Transverse colon (tissue), 4 donors: ENCODE measurements at regions not wholly inside any gene's neighbourhood (a gene's known extent, or its start where the extent isn't known, plus 50 kb on each side); places are given as distances from the start of the nearest gene placed in this dataset.

Source experiments
- POLR2A ChIP-seq: fragments of 450-650 bp; IDR thresholded peaks from one replicate; pipeline ENCODE4 v1.6.1; 2016; ENCODE audit warnings: antibody characterized with exemption, mild to moderate bottlenecking, moderate library complexity
- POLR2AphosphoS5 ChIP-seq, 3 donors: sonication (generic); formaldehyde crosslinking; IDR thresholded peaks; one replicate each; pipeline ENCODE4 v1.6.1; 2016; ENCODE audit warnings: antibody characterized with exemption in 3 of 3
- TF ChIP-seq, protein P1 (sequence below), 5 experiments: fragments of 200-600 bp in 3 of 5; fragments of 450-650 bp in 2 of 5; sonication (generic) in 3 of 5; IDR thresholded peaks; 1 replicate in 2 of 5; 2 replicates in 3 of 5; pipeline ENCODE4 v1.5.1; 2016 to 2017; ENCODE audit warnings: antibody characterized with exemption in 5 of 5, inconsistent platforms in 3 of 5, mild to moderate bottlenecking in 2 of 5, moderate library complexity in 1 of 5

DNA sequence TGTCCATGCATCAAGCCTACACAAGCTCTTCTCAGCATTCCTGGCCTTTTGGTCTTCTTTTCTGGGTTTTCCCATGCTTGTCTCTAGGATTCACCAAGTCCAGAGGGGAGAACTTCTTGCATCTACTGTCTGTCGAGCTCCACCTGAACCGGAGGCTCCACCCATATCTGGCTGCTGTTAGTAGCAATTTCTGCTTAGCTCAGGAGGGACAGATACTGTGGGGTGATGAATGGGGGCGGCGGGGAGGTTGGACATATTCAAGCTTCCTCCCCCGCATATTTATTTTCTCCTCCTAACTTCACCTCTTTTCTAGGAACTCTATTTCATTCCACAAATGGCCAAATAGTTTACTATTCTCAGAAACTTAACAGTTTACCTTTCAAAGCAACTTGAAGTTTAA lies 163.5 kb downstream of the PTH2R start:
- TF ChIP-seq, protein P1, sequence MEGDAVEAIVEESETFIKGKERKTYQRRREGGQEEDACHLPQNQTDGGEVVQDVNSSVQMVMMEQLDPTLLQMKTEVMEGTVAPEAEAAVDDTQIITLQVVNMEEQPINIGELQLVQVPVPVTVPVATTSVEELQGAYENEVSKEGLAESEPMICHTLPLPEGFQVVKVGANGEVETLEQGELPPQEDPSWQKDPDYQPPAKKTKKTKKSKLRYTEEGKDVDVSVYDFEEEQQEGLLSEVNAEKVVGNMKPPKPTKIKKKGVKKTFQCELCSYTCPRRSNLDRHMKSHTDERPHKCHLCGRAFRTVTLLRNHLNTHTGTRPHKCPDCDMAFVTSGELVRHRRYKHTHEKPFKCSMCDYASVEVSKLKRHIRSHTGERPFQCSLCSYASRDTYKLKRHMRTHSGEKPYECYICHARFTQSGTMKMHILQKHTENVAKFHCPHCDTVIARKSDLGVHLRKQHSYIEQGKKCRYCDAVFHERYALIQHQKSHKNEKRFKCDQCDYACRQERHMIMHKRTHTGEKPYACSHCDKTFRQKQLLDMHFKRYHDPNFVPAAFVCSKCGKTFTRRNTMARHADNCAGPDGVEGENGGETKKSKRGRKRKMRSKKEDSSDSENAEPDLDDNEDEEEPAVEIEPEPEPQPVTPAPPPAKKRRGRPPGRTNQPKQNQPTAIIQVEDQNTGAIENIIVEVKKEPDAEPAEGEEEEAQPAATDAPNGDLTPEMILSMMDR (IDR thresholded peaks at IDR 0.05): no peak
- no peak for TF ChIP-seq POLR2A
- TF ChIP-seq POLR2AphosphoS5 (IDR thresholded peaks at IDR 0.05): no peak
